ENCODE measurements at regions not wholly inside any gene's neighbourhood (a gene's known extent, or its start where the extent isn't known, plus 50 kb on each side); places are given as distances from the start of the nearest gene placed in this dataset.

DNA sequence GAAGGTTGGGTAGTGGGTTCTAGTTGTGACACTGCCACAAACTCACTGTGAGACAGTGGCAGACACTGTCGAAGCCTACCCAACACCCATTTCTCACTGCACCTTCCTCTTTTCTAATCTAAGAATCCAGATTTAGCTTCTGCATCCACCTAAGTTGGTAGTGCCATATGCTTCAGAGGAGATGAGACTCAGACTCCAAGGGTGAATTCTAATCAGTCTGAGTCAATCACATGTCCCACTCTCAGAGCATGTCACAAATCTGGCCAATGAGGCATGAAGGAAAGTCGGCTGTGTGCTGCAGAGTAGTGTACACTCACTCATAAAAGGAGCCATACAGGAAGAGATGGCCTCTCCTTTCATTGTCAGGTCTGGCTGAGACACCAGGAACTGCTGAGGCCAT, 102.1 kb upstream of the RAP1B start:
- H3K27me3 ChIP-seq (ENCODE audit: control insufficient read depth in 1 of 2, insufficient read depth in 2 of 2, low read length in 1 of 2) = no peaks in the 10 kb centered on the region
- no peak overlapping the region for H3K27ac ChIP-seq (ENCODE audit: low read depth in 1 of 2, low read length in 2 of 2)
- no peaks in the 10 kb centered on the region for H3K36me3 ChIP-seq (ENCODE audit: control insufficient read depth in 1 of 2, insufficient read depth in 2 of 2, low read length in 1 of 2)
- DNase-seq = no peak
- H3K4me3 ChIP-seq (ENCODE audit: low read length in 2 of 2) = no peak overlapping the region
- H3K4me1 ChIP-seq (ENCODE audit: control insufficient read depth in 1 of 2, insufficient read depth in 2 of 2, low read length in 2 of 2) = no peaks in the 10 kb centered on the region
- no peaks in the 10 kb centered on the region for H3K9me3 ChIP-seq (ENCODE audit: control insufficient read depth, low read length)
- 90 to 91% methylated on average over 2 of the region's 2 CpGs for WGBS, 2 donors
- intact Hi-C loops (cut with DNase I) = no loop called here
- no peak for ATAC-seq (ENCODE audit: low FRiP score)

GRCh38 chr12:68509242-68509641, 101.5 kb upstream of the RAP1B start:
- H3K36me3 ChIP-seq (ENCODE audit: control insufficient read depth in 1 of 2, insufficient read depth in 2 of 2, low read length in 1 of 2) = no peaks in the 10 kb centered on the region
- WGBS, 2 donors = 80 to 81% methylated on average over 4 of the region's 4 CpGs
- H3K4me3 ChIP-seq (ENCODE audit: low read length in 2 of 2) = no peak overlapping the region
- H3K27ac ChIP-seq (ENCODE audit: low read depth in 1 of 2, low read length in 2 of 2) = no peak overlapping the region
- H3K4me1 ChIP-seq (ENCODE audit: control insufficient read depth in 1 of 2, insufficient read depth in 2 of 2, low read length in 2 of 2) = no peaks in the 10 kb centered on the region
- ATAC-seq (ENCODE audit: low FRiP score) (no peak), DNase-seq (no peak)
- intact Hi-C loops (cut with DNase I) = no loop called here
- no peaks in the 10 kb centered on the region for H3K27me3 ChIP-seq (ENCODE audit: control insufficient read depth in 1 of 2, insufficient read depth in 2 of 2, low read length in 1 of 2)
- no peaks in the 10 kb centered on the region for H3K9me3 ChIP-seq (ENCODE audit: control insufficient read depth, low read length)

DNA sequence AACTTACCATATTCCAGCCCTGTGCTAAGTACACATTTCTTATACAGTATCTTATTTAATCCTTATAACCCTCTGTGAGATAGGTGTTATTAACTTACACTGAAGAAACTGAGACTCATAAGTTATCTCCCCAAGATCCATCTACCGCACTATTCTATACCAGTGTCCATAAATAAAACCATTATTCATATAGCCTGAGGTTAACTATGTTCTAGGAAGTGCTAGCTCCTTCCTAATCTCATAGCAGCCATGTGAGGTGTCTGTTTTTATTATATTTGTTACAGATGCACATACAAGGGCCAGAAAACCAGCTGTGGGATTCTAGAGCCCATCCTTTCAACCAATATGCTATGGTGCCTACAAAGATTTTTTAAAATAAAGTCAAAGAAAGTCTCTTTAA, 100.3 kb upstream of the RAP1B start:
- DNase-seq (no peak), ATAC-seq (ENCODE audit: low FRiP score) (no peak)
- Histone ChIP-seq H3K4me1 (ENCODE audit: control insufficient read depth in 1 of 2, insufficient read depth in 2 of 2, low read length in 2 of 2) (no peaks in the 10 kb centered on the region), H3K27ac (ENCODE audit: low read depth in 1 of 2, low read length in 2 of 2) (no peak overlapping the region), H3K36me3 (ENCODE audit: control insufficient read depth in 1 of 2, insufficient read depth in 2 of 2, low read length in 1 of 2) (no peaks in the 10 kb centered on the region), H3K9me3 (ENCODE audit: control insufficient read depth, low read length) (no peaks in the 10 kb centered on the region), H3K4me3 (ENCODE audit: low read length in 2 of 2) (no peak overlapping the region), H3K27me3 (ENCODE audit: control insufficient read depth in 1 of 2, insufficient read depth in 2 of 2, low read length in 1 of 2) (no peaks in the 10 kb centered on the region)
- intact Hi-C loops (cut with DNase I) = no loop called here
- 84 to 91% methylated on average over 1 of the region's 1 CpG for WGBS, 2 donors

DNA sequence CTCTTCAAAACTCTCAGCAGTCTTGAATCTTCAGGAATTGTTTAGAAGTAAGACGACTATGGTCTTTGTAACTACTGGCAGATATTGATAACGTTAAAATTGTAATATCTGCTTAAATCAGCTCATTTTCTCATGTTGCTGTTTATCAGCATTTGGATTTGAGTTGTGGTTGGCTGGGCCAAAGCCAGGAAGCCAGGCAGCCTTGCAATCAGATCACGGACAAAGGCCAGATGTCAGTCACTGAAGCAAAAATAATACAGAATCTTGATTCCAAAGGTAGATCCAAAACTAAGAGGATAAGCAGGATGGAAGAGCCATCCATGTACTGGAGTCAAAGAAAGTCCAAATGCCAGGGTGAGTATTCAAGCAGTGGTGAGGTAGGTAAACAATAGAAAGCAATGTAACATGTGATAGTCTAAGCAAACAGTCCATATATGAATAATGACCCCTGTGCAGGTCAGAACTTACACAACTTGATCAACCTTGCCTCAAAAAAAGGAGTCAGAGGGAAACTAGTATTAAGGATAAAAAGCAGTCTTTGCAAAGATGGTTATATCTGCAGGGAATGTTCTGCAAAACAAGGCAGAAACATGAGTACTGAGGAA, 95.8 kb upstream of the RAP1B start:
- DNase-seq (no peak), ATAC-seq (ENCODE audit: low FRiP score) (no peak)
- no peaks in the 10 kb centered on the region for H3K27me3 ChIP-seq (ENCODE audit: control insufficient read depth in 1 of 2, insufficient read depth in 2 of 2, low read length in 1 of 2)
- 56 to 67% methylated on average over 3 of the region's 3 CpGs for WGBS, 2 donors
- no peaks in the 10 kb centered on the region for H3K9me3 ChIP-seq (ENCODE audit: control insufficient read depth, low read length)
- H3K36me3 ChIP-seq (ENCODE audit: control insufficient read depth in 1 of 2, insufficient read depth in 2 of 2, low read length in 1 of 2) = no peaks in the 10 kb centered on the region
- no peak overlapping the region for H3K4me3 ChIP-seq (ENCODE audit: low read length in 2 of 2)
- H3K4me1 ChIP-seq (ENCODE audit: control insufficient read depth in 1 of 2, insufficient read depth in 2 of 2, low read length in 2 of 2) = no peaks in the 10 kb centered on the region
- intact Hi-C loops (cut with DNase I) = no loop called here
- H3K27ac ChIP-seq (ENCODE audit: low read depth in 1 of 2, low read length in 2 of 2) = no peak overlapping the region

GRCh38 chr12:68515793-68516192, 94.9 kb upstream of the RAP1B start:
- 92 to 97% methylated on average over 2 of the region's 2 CpGs for WGBS, 2 donors
- ATAC-seq (ENCODE audit: low FRiP score) (no peak), DNase-seq (no peak)
- intact Hi-C loops (cut with DNase I) = no loop called here
- H3K4me1 ChIP-seq (ENCODE audit: control insufficient read depth in 1 of 2, insufficient read depth in 2 of 2, low read length in 2 of 2) = no peaks in the 10 kb centered on the region
- no peak overlapping the region for H3K27ac ChIP-seq (ENCODE audit: low read depth in 1 of 2, low read length in 2 of 2)
- H3K27me3 ChIP-seq (ENCODE audit: control insufficient read depth in 1 of 2, insufficient read depth in 2 of 2, low read length in 1 of 2) = no peaks in the 10 kb centered on the region
- no peak overlapping the region for H3K4me3 ChIP-seq (ENCODE audit: low read length in 2 of 2)
- H3K9me3 ChIP-seq (ENCODE audit: control insufficient read depth, low read length) = no peaks in the 10 kb centered on the region
- no peaks in the 10 kb centered on the region for H3K36me3 ChIP-seq (ENCODE audit: control insufficient read depth in 1 of 2, insufficient read depth in 2 of 2, low read length in 1 of 2)

- peak; percentile 56 for ATAC-seq (ENCODE audit: low FRiP score)
- WGBS, 2 donors = 8 to 9% methylated on average over 5 of the region's 5 CpGs
- no peak overlapping the region for H3K27ac ChIP-seq (ENCODE audit: low read depth in 1 of 2, low read length in 2 of 2)
- no peaks in the 10 kb centered on the region for H3K9me3 ChIP-seq (ENCODE audit: control insufficient read depth, low read length)
- no peaks in the 10 kb centered on the region for H3K27me3 ChIP-seq (ENCODE audit: control insufficient read depth in 1 of 2, insufficient read depth in 2 of 2, low read length in 1 of 2)
- intact Hi-C loops (cut with DNase I) = no loop called here
- H3K4me3 ChIP-seq (ENCODE audit: low read length in 2 of 2) = peak overlapping the region in 1 of 2 donors; percentile 26
- no peaks in the 10 kb centered on the region for H3K36me3 ChIP-seq (ENCODE audit: control insufficient read depth in 1 of 2, insufficient read depth in 2 of 2, low read length in 1 of 2)
- no peaks in the 10 kb centered on the region for H3K4me1 ChIP-seq (ENCODE audit: control insufficient read depth in 1 of 2, insufficient read depth in 2 of 2, low read length in 2 of 2)
- no peak for DNase-seq
Observed at GRCh38 chr12:68521321-68521839, 89.3 kb upstream of the RAP1B start.

DNA sequence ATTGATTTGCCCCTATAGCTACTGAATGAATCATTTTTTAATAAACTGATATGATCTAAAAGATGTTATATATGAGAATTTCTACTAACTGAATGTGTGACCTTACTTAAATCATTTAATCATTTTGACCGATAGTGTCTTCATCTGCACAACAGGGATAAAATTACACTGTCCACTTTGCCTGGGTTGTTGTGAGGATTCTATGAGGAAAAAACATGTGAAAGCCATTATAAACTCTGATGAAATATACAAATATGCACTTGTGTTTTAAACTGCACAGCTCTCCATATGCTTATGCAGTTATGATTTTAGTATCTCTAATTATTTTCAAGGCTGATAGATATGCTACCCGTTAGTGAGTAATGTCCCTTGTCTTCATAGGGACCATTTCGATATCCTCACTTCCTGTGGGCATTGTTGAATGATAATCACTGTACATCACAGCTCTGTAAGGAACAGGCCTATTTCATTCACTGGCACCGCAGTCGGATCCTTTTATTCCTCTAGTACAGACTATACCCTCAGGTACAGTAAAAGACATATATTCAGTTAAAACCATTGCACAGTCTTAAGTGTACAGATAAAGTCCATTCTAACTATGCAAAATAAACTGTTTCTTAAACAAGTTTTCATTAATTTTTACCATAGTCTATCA, 88.7 kb upstream of the RAP1B start:
- no peaks in the 10 kb centered on the region for H3K9me3 ChIP-seq (ENCODE audit: control insufficient read depth, low read length)
- no peak for DNase-seq
- H3K36me3 ChIP-seq (ENCODE audit: control insufficient read depth in 1 of 2, insufficient read depth in 2 of 2, low read length in 1 of 2) = no peaks in the 10 kb centered on the region
- intact Hi-C loops (cut with DNase I) = no loop called here
- no peak overlapping the region for H3K4me3 ChIP-seq (ENCODE audit: low read length in 2 of 2)
- no peak for ATAC-seq (ENCODE audit: low FRiP score)
- 73 to 81% methylated on average over 5 of the region's 5 CpGs for WGBS, 2 donors
- no peaks in the 10 kb centered on the region for H3K27me3 ChIP-seq (ENCODE audit: control insufficient read depth in 1 of 2, insufficient read depth in 2 of 2, low read length in 1 of 2)
- no peaks in the 10 kb centered on the region for H3K4me1 ChIP-seq (ENCODE audit: control insufficient read depth in 1 of 2, insufficient read depth in 2 of 2, low read length in 2 of 2)
- H3K27ac ChIP-seq (ENCODE audit: low read depth in 1 of 2, low read length in 2 of 2) = no peak overlapping the region

GRCh38 chr12:68529466-68529865, 81.2 kb upstream of the RAP1B start:
- H3K9me3 ChIP-seq (ENCODE audit: control insufficient read depth, low read length) = peaks cover 2% of the 10 kb centered on the region
- no peak overlapping the region for H3K4me3 ChIP-seq (ENCODE audit: low read length in 2 of 2)
- intact Hi-C loops (cut with DNase I) = no loop called here
- H3K27ac ChIP-seq (ENCODE audit: low read depth in 1 of 2, low read length in 2 of 2) = peak overlapping the region in 1 of 2 donors; percentile 17
- H3K4me1 ChIP-seq (ENCODE audit: control insufficient read depth in 1 of 2, insufficient read depth in 2 of 2, low read length in 2 of 2) = no peaks in the 10 kb centered on the region
- H3K36me3 ChIP-seq (ENCODE audit: control insufficient read depth in 1 of 2, insufficient read depth in 2 of 2, low read length in 1 of 2) = no peaks in the 10 kb centered on the region
- 1 to 7% methylated on average over 6 of the region's 6 CpGs for WGBS, 2 donors
- H3K27me3 ChIP-seq (ENCODE audit: control insufficient read depth in 1 of 2, insufficient read depth in 2 of 2, low read length in 1 of 2) = no peaks in the 10 kb centered on the region
- no peak for ATAC-seq (ENCODE audit: low FRiP score)
- DNase-seq = no peak

DNA sequence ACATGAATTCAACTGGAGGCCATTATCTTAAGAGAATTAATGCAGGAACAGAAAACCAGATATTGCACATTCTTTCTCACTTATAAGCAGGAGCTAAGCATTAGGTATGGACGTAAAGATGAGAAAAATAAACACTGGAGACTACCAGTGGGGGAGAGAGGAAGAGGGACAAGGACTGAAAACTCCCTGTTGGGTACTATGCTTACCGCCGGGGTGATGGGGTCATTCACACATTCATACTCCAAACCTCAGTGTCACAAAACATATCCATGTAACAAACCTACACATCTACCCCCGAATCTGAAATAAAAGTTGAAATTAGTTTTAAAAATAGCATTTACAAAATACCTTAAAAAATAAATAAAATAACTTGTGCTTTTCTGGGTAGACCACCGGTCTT, 80.8 kb upstream of the RAP1B start:
- intact Hi-C loops (cut with DNase I) = loop anchor here (5.0 to 10.0 kb wide), 3 partner anchors 33 to 195 kb away; partner anchors contain the start of genes MDM1 (in 1 of the 2) and RAP1B (in 1 of the 2)
- Histone ChIP-seq H3K4me1 (ENCODE audit: control insufficient read depth in 1 of 2, insufficient read depth in 2 of 2, low read length in 2 of 2) (no peaks in the 10 kb centered on the region), H3K4me3 (ENCODE audit: low read length in 2 of 2) (no peak overlapping the region), H3K27ac (ENCODE audit: low read depth in 1 of 2, low read length in 2 of 2) (no peak overlapping the region), H3K27me3 (ENCODE audit: control insufficient read depth in 1 of 2, insufficient read depth in 2 of 2, low read length in 1 of 2) (no peaks in the 10 kb centered on the region), H3K36me3 (ENCODE audit: control insufficient read depth in 1 of 2, insufficient read depth in 2 of 2, low read length in 1 of 2) (no peaks in the 10 kb centered on the region), H3K9me3 (ENCODE audit: control insufficient read depth, low read length) (peaks cover 2% of the 10 kb centered on the region)
- 81% methylated on average over 5 of the region's 5 CpGs for WGBS, 2 donors
- no peak for ATAC-seq (ENCODE audit: low FRiP score)
- DNase-seq = no peak
